ENCODE measurements at regions not wholly inside any gene's neighbourhood (a gene's known extent, or its start where the extent isn't known, plus 50 kb on each side); places are given as distances from the start of the nearest gene placed in this dataset.

GRCh38 chr2:575030-575726 is 102.0 kb downstream of the TMEM18 start:
- no peak for DNase-seq

GRCh38 chr2:573805-574392 is 103.3 kb downstream of the TMEM18 start:
- no peak for DNase-seq

- DNase-seq: no peak
These were observed 104.2 kb downstream of the TMEM18 start for GRCh38 chr2:573025-573424.

GRCh38 chr2:569681-570080 is 107.5 kb downstream of the TMEM18 start:
- no peak for DNase-seq

- DNase-seq: no peak
These were observed 108.5 kb downstream of the TMEM18 start for GRCh38 chr2:568639-569235.

- no peak for DNase-seq
These were observed 109.2 kb downstream of the TMEM18 start for GRCh38 chr2:567865-568638.

GRCh38 chr2:567496-567864 is 109.7 kb downstream of the TMEM18 start:
- no peak for DNase-seq

- no peak for DNase-seq
These were observed 110.6 kb downstream of the TMEM18 start for GRCh38 chr2:566379-567313.

- no peak for DNase-seq
These were observed 112.6 kb downstream of the TMEM18 start for GRCh38 chr2:564471-565181.

- DNase-seq: no peak
These were observed 113.7 kb downstream of the TMEM18 start for GRCh38 chr2:563512-563911.

GRCh38 chr2:562391-563364 is 114.5 kb downstream of the TMEM18 start:
- DNase-seq: no peak

- no peak for DNase-seq
These were observed 118.3 kb downstream of the TMEM18 start for GRCh38 chr2:558879-559278.

- DNase-seq: no peak
These were observed 118.9 kb downstream of the TMEM18 start for GRCh38 chr2:558302-558642.

- DNase-seq: no peak
These were observed 119.4 kb downstream of the TMEM18 start for GRCh38 chr2:557635-558301.

- DNase-seq: no peak
These were observed 120.7 kb downstream of the TMEM18 start for GRCh38 chr2:556485-556884.

GRCh38 chr2:555164-555922 is 121.9 kb downstream of the TMEM18 start:
- DNase-seq: no peak

- no peak for DNase-seq
These were observed 122.8 kb downstream of the TMEM18 start for GRCh38 chr2:554444-554843.

GRCh38 chr2:552906-553305 is 124.3 kb downstream of the TMEM18 start:
- DNase-seq: no peak

- DNase-seq: no peak
These were observed 125.6 kb downstream of the TMEM18 start for GRCh38 chr2:551621-552020.

All from activated naive CD4-positive, alpha-beta T cell (primary cell).